Smooth muscle cell (in vitro differentiated cells): ENCODE measurements at regions not wholly inside any gene's neighbourhood (a gene's known extent, or its start where the extent isn't known, plus 50 kb on each side); places are given as distances from the start of the nearest gene placed in this dataset.

Experiments
- DNase-seq: peaks from one replicate; lab custom pipeline; 2025; ENCODE audit not compliant: unreplicated experiment; lab: John Stamatoyannopoulos, UW
- H2AFZ ChIP-seq: fragments of 200-600 bp; sonication (generic); 2 replicates; pipeline ENCODE4 v1.6.0; 2016; ENCODE audit warnings: antibody characterized with exemption, low read depth, mild to moderate bottlenecking
- H3F3A ChIP-seq: fragments of 200-600 bp; sonication (generic); 2 replicates; pipeline ENCODE4 v1.6.0; 2017; ENCODE audit warnings: antibody characterized with exemption, low read depth
- H3K27ac ChIP-seq: fragments of 200-600 bp; sonication (generic); 2 replicates; pipeline ENCODE4 v1.5.1; 2016; ENCODE audit warnings: low read depth, mild to moderate bottlenecking
- H3K27me3 ChIP-seq: fragments of 200-600 bp; sonication (generic); 2 replicates; pipeline ENCODE4 v1.6.1; 2016; ENCODE audit warnings: low read depth, mild to moderate bottlenecking
- H3K36me3 ChIP-seq: fragments of 200-600 bp; sonication (generic); 2 replicates; pipeline ENCODE4 v1.5.1; 2016; ENCODE audit warnings: low read depth
- H3K4me1 ChIP-seq: fragments of 200-600 bp; sonication (generic); 2 replicates; pipeline ENCODE4 v1.5.1; 2016; ENCODE audit warnings: low read depth
- H3K4me2 ChIP-seq: fragments of 200-600 bp; sonication (generic); 2 replicates; pipeline ENCODE4 v1.6.0; 2016; ENCODE audit warnings: mild to moderate bottlenecking
- H3K4me3 ChIP-seq: fragments of 200-600 bp; sonication (generic); 2 replicates; pipeline ENCODE4 v1.5.1; 2016; ENCODE audit warnings: mild to moderate bottlenecking
- H3K79me2 ChIP-seq: fragments of 200-600 bp; sonication (generic); 2 replicates; pipeline ENCODE4 v1.6.0; 2016; ENCODE audit warnings: low read depth, mild to moderate bottlenecking
- H3K9ac ChIP-seq: fragments of 200-600 bp; sonication (generic); 2 replicates; pipeline ENCODE4 v1.6.0; 2016; ENCODE audit warnings: low read depth
- H3K9me3 ChIP-seq: fragments of 200-600 bp; sonication (generic); replicated peaks from 2 replicates; pipeline ENCODE4 v1.5.1; 2016; ENCODE audit warnings: low read depth
- H4K20me1 ChIP-seq: fragments of 200-600 bp; sonication (generic); 2 replicates; pipeline ENCODE4 v1.6.0; 2016; ENCODE audit warnings: low read depth
- WGBS: methylation state at CpG from one replicate; pipeline ENCODE4 v1.1.7; 2016; ENCODE audit warnings: low lambda C conversion rate; 5-methylcytosine and 5-hydroxymethylcytosine counted together
- TF ChIP-seq, protein P1 (sequence below): fragments of 200-600 bp; sonication (generic); IDR thresholded peaks from 2 replicates; pipeline ENCODE4 v1.5.1; 2017; ENCODE audit warnings: borderline replicate concordance, mild to moderate bottlenecking, antibody characterized with exemption; ENCODE audit not compliant: insufficient read depth, poor library complexity, severe bottlenecking

DNA sequence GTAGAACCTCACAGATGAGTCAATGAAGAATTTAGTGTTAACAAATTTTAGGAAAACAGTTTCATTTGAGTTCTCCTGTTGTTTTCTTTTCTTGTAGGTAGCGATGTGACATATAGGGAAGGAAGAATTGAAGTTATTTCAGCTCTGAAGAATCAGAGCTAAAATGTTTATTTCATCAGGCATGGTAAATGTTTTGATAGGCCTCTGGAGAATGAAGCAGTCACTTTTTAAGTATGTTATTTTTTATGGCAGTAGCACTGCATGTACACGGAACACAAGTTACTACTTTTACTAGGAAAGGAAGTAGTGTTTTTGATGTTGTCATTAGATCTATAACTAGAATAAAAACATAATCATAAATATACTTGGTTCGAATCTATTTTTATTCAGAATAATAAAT is 1357.3 kb upstream of the CITED2 start:
- Histone ChIP-seq H3K9ac (no peak overlapping the region), H3K36me3 (no peaks in the 10 kb centered on the region), H4K20me1 (no peaks in the 10 kb centered on the region), H2AFZ (peak overlapping the region; percentile 3), H3K9me3 (no peaks in the 10 kb centered on the region), H3K4me2 (no peak overlapping the region), H3K4me3 (no peak overlapping the region), H3K27me3 (no peaks in the 10 kb centered on the region), H3F3A (no peaks in the 10 kb centered on the region), H3K79me2 (no peaks in the 10 kb centered on the region), H3K27ac (no peak overlapping the region), H3K4me1 (no peaks in the 10 kb centered on the region)
- TF ChIP-seq, protein P1, sequence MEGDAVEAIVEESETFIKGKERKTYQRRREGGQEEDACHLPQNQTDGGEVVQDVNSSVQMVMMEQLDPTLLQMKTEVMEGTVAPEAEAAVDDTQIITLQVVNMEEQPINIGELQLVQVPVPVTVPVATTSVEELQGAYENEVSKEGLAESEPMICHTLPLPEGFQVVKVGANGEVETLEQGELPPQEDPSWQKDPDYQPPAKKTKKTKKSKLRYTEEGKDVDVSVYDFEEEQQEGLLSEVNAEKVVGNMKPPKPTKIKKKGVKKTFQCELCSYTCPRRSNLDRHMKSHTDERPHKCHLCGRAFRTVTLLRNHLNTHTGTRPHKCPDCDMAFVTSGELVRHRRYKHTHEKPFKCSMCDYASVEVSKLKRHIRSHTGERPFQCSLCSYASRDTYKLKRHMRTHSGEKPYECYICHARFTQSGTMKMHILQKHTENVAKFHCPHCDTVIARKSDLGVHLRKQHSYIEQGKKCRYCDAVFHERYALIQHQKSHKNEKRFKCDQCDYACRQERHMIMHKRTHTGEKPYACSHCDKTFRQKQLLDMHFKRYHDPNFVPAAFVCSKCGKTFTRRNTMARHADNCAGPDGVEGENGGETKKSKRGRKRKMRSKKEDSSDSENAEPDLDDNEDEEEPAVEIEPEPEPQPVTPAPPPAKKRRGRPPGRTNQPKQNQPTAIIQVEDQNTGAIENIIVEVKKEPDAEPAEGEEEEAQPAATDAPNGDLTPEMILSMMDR = no peak
- WGBS = 83% methylated on average over 3 of the region's 3 CpGs
- DNase-seq = no peak

DNA sequence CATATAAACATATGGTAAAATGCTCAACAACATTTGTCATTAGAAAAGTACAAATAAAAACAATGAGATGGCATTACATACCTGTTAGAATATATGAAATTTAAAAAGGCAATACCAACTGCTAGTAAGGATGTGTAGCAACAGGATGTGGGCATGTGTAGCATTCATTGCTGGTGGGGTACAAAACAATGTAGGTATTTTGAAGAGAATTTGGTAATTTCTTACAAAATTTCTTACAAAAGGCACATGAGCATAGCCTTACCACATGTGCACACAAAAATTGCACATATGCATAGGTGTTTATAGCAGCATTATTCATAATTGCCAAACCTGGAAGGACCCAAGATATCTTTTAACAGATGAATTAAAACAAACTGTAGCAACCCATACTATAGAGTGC is 1355.1 kb upstream of the CITED2 start:
- no peak overlapping the region for H2AFZ ChIP-seq
- TF ChIP-seq, protein P1 = no peak
- H3K27me3 ChIP-seq = no peaks in the 10 kb centered on the region
- no peaks in the 10 kb centered on the region for H3K36me3 ChIP-seq
- H3K79me2 ChIP-seq = no peaks in the 10 kb centered on the region
- no peaks in the 10 kb centered on the region for H3F3A ChIP-seq
- no peak overlapping the region for H3K9ac ChIP-seq
- no peak overlapping the region for H3K27ac ChIP-seq
- no peaks in the 10 kb centered on the region for H4K20me1 ChIP-seq
- no peaks in the 10 kb centered on the region for H3K9me3 ChIP-seq
- DNase-seq = no peak
- no peak overlapping the region for H3K4me3 ChIP-seq
- H3K4me2 ChIP-seq = no peak overlapping the region
- H3K4me1 ChIP-seq = no peaks in the 10 kb centered on the region

DNA sequence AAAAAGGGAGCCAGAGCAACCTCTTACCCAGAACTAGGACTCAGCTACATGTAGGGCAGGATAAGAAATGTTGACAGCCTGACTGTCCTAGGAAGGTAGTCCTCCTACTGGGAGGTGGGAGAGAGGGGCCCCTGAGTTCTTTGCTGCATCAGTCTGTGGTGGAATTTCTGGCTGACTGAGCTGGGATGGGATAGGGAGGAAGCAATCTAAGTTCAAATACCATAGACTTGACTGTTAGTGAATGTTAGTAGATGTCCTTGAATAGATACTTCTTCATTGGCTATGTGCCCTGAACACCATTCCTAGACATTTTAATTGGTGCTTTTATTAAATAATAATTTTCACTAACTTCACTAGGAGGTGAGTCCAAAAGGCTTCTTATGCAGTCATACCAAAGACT is 1343.6 kb upstream of the CITED2 start:
- H3K36me3 ChIP-seq = no peaks in the 10 kb centered on the region
- TF ChIP-seq, protein P1 = no peak
- no peak overlapping the region for H3K4me2 ChIP-seq
- H3K4me3 ChIP-seq = no peak overlapping the region
- H3F3A ChIP-seq = no peaks in the 10 kb centered on the region
- H3K9ac ChIP-seq = no peak overlapping the region
- no peaks in the 10 kb centered on the region for H4K20me1 ChIP-seq
- H3K9me3 ChIP-seq = no peaks in the 10 kb centered on the region
- DNase-seq = no peak
- no peak overlapping the region for H2AFZ ChIP-seq
- H3K27me3 ChIP-seq = no peaks in the 10 kb centered on the region
- H3K27ac ChIP-seq = no peak overlapping the region
- no peaks in the 10 kb centered on the region for H3K79me2 ChIP-seq
- H3K4me1 ChIP-seq = no peaks in the 10 kb centered on the region

DNA sequence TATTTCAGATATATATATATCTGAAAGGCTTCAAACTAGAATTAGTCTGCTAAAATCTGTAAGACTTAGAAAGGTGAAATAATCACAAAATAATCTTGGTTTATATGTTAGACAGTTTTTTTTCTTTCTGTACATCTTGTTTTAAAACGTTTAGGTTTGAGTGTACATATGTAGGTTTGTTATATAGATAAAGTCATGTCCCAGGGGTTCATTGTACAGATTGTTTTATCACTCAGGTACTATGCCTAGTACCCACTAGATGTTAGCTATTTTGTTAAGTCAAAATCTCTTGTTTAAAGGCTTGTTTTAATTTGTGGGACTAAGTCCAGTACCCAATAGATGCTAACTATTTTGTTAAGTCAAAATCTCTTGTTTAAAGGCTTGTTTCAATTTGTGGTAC is 1339.0 kb upstream of the CITED2 start:
- Histone ChIP-seq H3K27ac (no peak overlapping the region), H3K27me3 (no peaks in the 10 kb centered on the region), H3F3A (no peaks in the 10 kb centered on the region), H3K9ac (no peak overlapping the region), H3K4me3 (no peak overlapping the region), H3K4me1 (no peaks in the 10 kb centered on the region), H3K4me2 (no peak overlapping the region), H3K9me3 (no peaks in the 10 kb centered on the region), H3K36me3 (no peaks in the 10 kb centered on the region), H2AFZ (no peak overlapping the region), H3K79me2 (no peaks in the 10 kb centered on the region), H4K20me1 (no peaks in the 10 kb centered on the region)
- TF ChIP-seq, protein P1 = no peak
- WGBS = 76% methylated on average over 1 of the region's 1 CpG
- no peak for DNase-seq
